GM12878 (cell line): ENCODE measurements at regions not wholly inside any gene's neighbourhood (a gene's known extent, or its start where the extent isn't known, plus 50 kb on each side); places are given as distances from the start of the nearest gene placed in this dataset.

Experiments used
- ATAC-seq: fragments of 200-7000 bp; cut with Tn5 transposase; 3 replicates; pipeline ENCODE4 v1.9.1; 2020; ENCODE audit warnings: mild to moderate bottlenecking, moderate library complexity
- BruUV-seq: library from RNA; stranded (reverse); fragments of 400-500 nt; replicated peaks from 2 replicates; lab custom pipeline; 2021; lab: Mats Ljungman, UMichigan
- CTCF ChIA-PET: fragments of 300-600 bp; sonication (Branson Sonifier 250); formaldehyde crosslinking; extraction: SDS; loops from one replicate; lab custom pipeline; 2021; ENCODE audit warnings: inconsistent platforms; lab: Yijun Ruan, JAX
- POLR2A ChIA-PET: fragments of 350-600 bp; formaldehyde crosslinking; extraction: SDS; loops from one replicate; lab custom pipeline; 2021; ENCODE audit warnings: inconsistent platforms; lab: Charles Lee
- RAD21 ChIA-PET: fragments of 300-600 bp; sonication (Branson Sonifier 250); formaldehyde crosslinking; loops from one replicate; lab custom pipeline; 2023; ENCODE audit warnings: antibody characterized with exemption; ENCODE audit not compliant: unreplicated experiment; lab: Charles Lee
- SMC1A ChIA-PET: fragments of 300-600 bp; sonication (Branson Sonifier 250); formaldehyde crosslinking; loops from one replicate; lab custom pipeline; 2023; ENCODE audit not compliant: unreplicated experiment, uncharacterized antibody; lab: Charles Lee
- DNase-seq: peaks from one replicate; pipeline ENCODE4 v3.0.0-alpha.2; 2011; ENCODE audit warnings: low read depth, low spot score
- FAIRE-seq: peaks from 3 replicates; lab custom pipeline; 2011; peaks lifted over from hg19 to GRCh38; lab: Jason Lieb, UNC
- H2AFZ ChIP-seq: 2 replicates; pipeline ENCODE4 v1.6.0; 2011; ENCODE audit warnings: low read depth, low read length, control low read depth; ENCODE audit not compliant: control insufficient read depth
- H3K27ac ChIP-seq: 2 replicates; pipeline ENCODE4 v1.5.1; 2011; ENCODE audit warnings: control low read depth; ENCODE audit not compliant: control insufficient read depth, insufficient read depth
- H3K27me3 ChIP-seq, 2 experiments: replicated peaks in 1 of 2; 2 replicates each; pipeline versions ENCODE4 v1.6.0 to v1.6.1; 2011; ENCODE audit warnings: low read length in 1 of 2; ENCODE audit not compliant: control insufficient read depth in 2 of 2, insufficient read depth in 2 of 2
- H3K36me3 ChIP-seq, 2 experiments: 2 replicates each; pipeline ENCODE4 v1.5.1; 2011; ENCODE audit warnings: low read length in 1 of 2; ENCODE audit not compliant: control insufficient read depth in 2 of 2, insufficient read depth in 2 of 2
- H3K4me1 ChIP-seq: 2 replicates; pipeline ENCODE4 v1.6.1; 2011; ENCODE audit warnings: mild to moderate bottlenecking, low read length, moderate library complexity, mixed read lengths; ENCODE audit not compliant: control insufficient read depth, insufficient read depth
- H3K4me2 ChIP-seq: 2 replicates; pipeline ENCODE4 v1.6.0; 2011; ENCODE audit warnings: control low read depth; ENCODE audit not compliant: control insufficient read depth, insufficient read depth
- H3K4me3 ChIP-seq: fragments of 200-600 bp; sonication (generic); 2 replicates; pipeline ENCODE4 v1.5.1; 2016
- H3K79me2 ChIP-seq: 2 replicates; pipeline ENCODE4 v1.6.0; 2011; ENCODE audit warnings: low read length; ENCODE audit not compliant: control insufficient read depth, insufficient read depth
- H3K9ac ChIP-seq: 2 replicates; pipeline ENCODE4 v1.8.0; 2011; ENCODE audit warnings: low read length, control low read depth, mixed read lengths; ENCODE audit not compliant: control insufficient read depth, insufficient read depth
- H3K9me3 ChIP-seq: replicated peaks from 3 replicates; pipeline ENCODE4 v1.5.1; 2011; ENCODE audit warnings: mild to moderate bottlenecking, low read length; ENCODE audit not compliant: control insufficient read depth, insufficient read depth
- H4K20me1 ChIP-seq: 2 replicates; pipeline ENCODE4 v1.6.0; 2011; ENCODE audit not compliant: control insufficient read depth, insufficient read depth
- BCL11A ChIP-seq: IDR thresholded peaks from 2 replicates; pipeline ENCODE4 v1.6.1; 2011; ENCODE audit warnings: low read depth, low read length
- CEBPZ ChIP-seq: fragments of 150-350 bp; IDR thresholded peaks from 2 replicates; pipeline ENCODE4 v1.6.1; 2016; ENCODE audit warnings: low read depth, low read length
- DPF2 ChIP-seq: fragments of 450-650 bp; IDR thresholded peaks from 2 replicates; pipeline ENCODE4 v1.6.1; 2017; ENCODE audit warnings: mild to moderate bottlenecking
- FOS ChIP-seq: IDR thresholded peaks from 3 replicates; pipeline ENCODE4 v1.6.1; 2011; ENCODE audit warnings: borderline replicate concordance; ENCODE audit not compliant: insufficient read length; ENCODE audit errors: extremely low read depth
- JUND ChIP-seq: IDR thresholded peaks from 2 replicates; pipeline ENCODE4 v1.6.1; 2012; ENCODE audit warnings: low read depth, mild to moderate bottlenecking, low read length, improper control_type of control experiment, moderate library complexity
- RBBP5 ChIP-seq: fragments of 200-600 bp; sonication (generic); conservative IDR thresholded peaks from 2 replicates; pipeline ENCODE4 v1.6.1; 2016
- SUPT20H ChIP-seq: IDR thresholded peaks from 2 replicates; pipeline ENCODE4 v1.6.1; 2011; ENCODE audit warnings: low read depth, mild to moderate bottlenecking, low read length, moderate library complexity, borderline replicate concordance; ENCODE audit not compliant: control insufficient read depth
- ZNF274 ChIP-seq: IDR thresholded peaks from one replicate; pipeline ENCODE4 v1.8.0; 2011; ENCODE audit not compliant: insufficient read length, insufficient read depth
- WGBS: methylation state at CpG from one replicate; pipeline ENCODE4 v1.1.6; 2016; ENCODE audit warnings: low lambda C conversion rate; ENCODE audit not compliant: insufficient replicate concordance, insufficient coverage; ENCODE audit errors: missing lambda C conversion rate; 5-methylcytosine and 5-hydroxymethylcytosine counted together
- in situ Hi-C: fragments of 300-500 bp; cut with MboI; formaldehyde crosslinking; loops from 9 replicates; pipeline ENCODE4 v1.14.3; 2018; ENCODE audit warnings: mixed read lengths
- intact Hi-C: fragments of 100-400 bp; cut with micrococcal nuclease; formaldehyde crosslinking; loops from one replicate; pipeline ENCODE4 v1.14.2; 2022; ENCODE audit not compliant: unreplicated experiment

GRCh38 chr4:79174490-79175252 is 151.2 kb downstream of the NAA11 start:
- no peaks in the 10 kb centered on the region for H3K36me3 ChIP-seq
- FAIRE-seq (no peak), ATAC-seq (no peak), DNase-seq (no peak)
- H3K4me1 ChIP-seq, result peaks cover 6% of the 10 kb centered on the region; the same call in 1 of the 2 replicates
- ChIA-PET RAD21 (interaction anchor here (1.0 to 1.3 kb wide), 5 partner anchors 9 to 129 kb away, joined by 3 to 5 read pairs (median 4); no protein-coding TSS in a partner anchor), CTCF (interaction anchor here (1.0 to 1.5 kb wide), 3 partner anchors 10 to 67 kb away, joined by 4 to 7 read pairs (median 4); no protein-coding TSS in a partner anchor), SMC1A (interaction anchor here (0.9 to 6.0 kb wide), 5 partner anchors 8 to 82 kb away, joined by 3 to 50 read pairs (median 4); no protein-coding TSS in a partner anchor), POLR2A (interaction anchor here (0.9 kb wide), 1 partner anchor 8 kb away, joined by 3 read pairs; no protein-coding TSS in a partner anchor)
- no peak overlapping the region for H2AFZ ChIP-seq
- in situ Hi-C loops (no loop called here), intact Hi-C loops (no loop called here)
- H3K4me3 ChIP-seq, result no peak overlapping the region
- TF ChIP-seq RBBP5, result no peak
- TF ChIP-seq CEBPZ, result no peak
- TF ChIP-seq JUND, result no peak
- TF ChIP-seq BCL11A, result no peak
- TF ChIP-seq SUPT20H, result no peak
- no peak for TF ChIP-seq FOS
- no peak for TF ChIP-seq DPF2
- no peak for TF ChIP-seq ZNF274
- no peak overlapping the region for H3K9ac ChIP-seq
- no peak overlapping the region for H3K27ac ChIP-seq
- no peaks in the 10 kb centered on the region for H3K79me2 ChIP-seq
- H3K9me3 ChIP-seq, result no peaks in the 10 kb centered on the region; the same call in 2 of the 3 replicates
- H3K27me3 ChIP-seq, result no peaks in the 10 kb centered on the region
- H4K20me1 ChIP-seq, result no peaks in the 10 kb centered on the region
- WGBS, result 20% methylated on average over 2 of the region's 2 CpGs
- no TSS peak for BruUV-seq
- no peak overlapping the region for H3K4me2 ChIP-seq
